ENCODE measurements at regions not wholly inside any gene's neighbourhood (a gene's known extent, or its start where the extent isn't known, plus 50 kb on each side); places are given as distances from the start of the nearest gene placed in this dataset.

DNA sequence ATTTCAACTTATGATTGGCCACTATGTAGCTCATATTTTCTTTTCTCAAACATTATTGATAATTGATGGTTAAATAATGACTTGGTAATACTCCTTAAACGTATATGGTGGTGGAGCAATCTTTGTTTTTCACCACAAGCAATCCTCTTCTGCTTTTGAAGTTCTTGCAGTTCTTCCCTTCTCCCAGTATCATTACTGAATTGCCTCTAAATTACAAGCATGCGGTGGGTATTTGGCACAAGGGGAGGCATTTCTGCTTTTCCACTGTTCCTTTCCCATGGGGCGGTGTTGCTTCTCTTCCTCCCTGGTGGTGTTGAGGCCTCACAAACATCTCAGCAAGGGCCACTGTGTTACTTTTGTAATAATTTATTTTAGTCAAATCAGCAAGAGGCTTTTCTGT, 234.4 kb upstream of the RXFP2 start:
- DNase-seq (ENCODE audit: low read depth, low spot score) = no peak

DNA sequence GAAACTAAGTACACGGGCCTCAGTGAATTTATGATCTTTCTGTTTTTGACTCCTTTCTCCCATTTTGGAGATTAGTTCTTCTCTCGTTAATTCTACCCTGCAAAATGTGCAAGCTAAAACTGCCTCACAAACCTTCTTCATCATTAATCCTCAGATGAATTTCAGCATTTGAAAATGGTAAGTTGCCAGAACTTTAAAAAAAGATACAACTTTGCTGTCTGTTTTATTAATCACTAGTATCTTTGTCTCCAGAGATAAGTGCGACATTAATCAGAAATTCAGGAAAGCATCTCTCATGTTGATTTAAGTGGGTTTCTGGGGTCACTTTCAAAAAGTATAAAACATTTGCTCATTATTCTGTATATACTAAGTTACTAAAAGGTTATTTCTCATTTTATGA, 227.0 kb upstream of the RXFP2 start:
- Histone ChIP-seq H3K79me2 (ENCODE audit: control insufficient read depth, insufficient read depth, low read length) (no peaks in the 10 kb centered on the region), H3K9me1 (ENCODE audit: control insufficient read depth, extremely low read depth, insufficient read depth, low read length) (no peaks in the 10 kb centered on the region), H3K4me2 (ENCODE audit: control insufficient read depth, extremely low read depth, insufficient read depth, low read depth, low read length) (no peak overlapping the region), H4K20me1 (ENCODE audit: control insufficient read depth, extremely low read depth, insufficient read depth, low read length) (no peaks in the 10 kb centered on the region), H3K9me3 (ENCODE audit: control insufficient read depth, low read depth, low read length) (no peaks in the 10 kb centered on the region), H3K4me3 (ENCODE audit: control insufficient read depth in 2 of 3, extremely low read depth in 1 of 3, insufficient read depth in 2 of 3, low read depth in 1 of 3, low read length in 3 of 3) (no peak overlapping the region), H3K27ac (ENCODE audit: control insufficient read depth, insufficient read depth, low read length) (no peak overlapping the region), H2AFZ (ENCODE audit: control insufficient read depth, low read length) (no peak overlapping the region), H3K27me3 (ENCODE audit: control insufficient read depth, extremely low read depth, insufficient read depth, low read length) (no peaks in the 10 kb centered on the region), H3K4me1 (ENCODE audit: control insufficient read depth, extremely low read depth, insufficient read depth, low read length) (no peaks in the 10 kb centered on the region), H3K36me3 (ENCODE audit: control insufficient read depth in 2 of 2, extremely low read depth in 1 of 2, insufficient read depth in 2 of 2, low read length in 2 of 2) (no peaks in the 10 kb centered on the region), H3K9ac (ENCODE audit: control insufficient read depth, extremely low read depth, insufficient read depth, low read length) (no peak overlapping the region)
- DNase-seq (ENCODE audit: low read depth, low spot score) (no peak), FAIRE-seq (no peak)
- dilution Hi-C loops (cut with MboI; ENCODE audit: extremely low pct_ligation_motif_present, low sequenced_read_pairs) = no loop called here
- TF ChIP-seq, protein P1, sequence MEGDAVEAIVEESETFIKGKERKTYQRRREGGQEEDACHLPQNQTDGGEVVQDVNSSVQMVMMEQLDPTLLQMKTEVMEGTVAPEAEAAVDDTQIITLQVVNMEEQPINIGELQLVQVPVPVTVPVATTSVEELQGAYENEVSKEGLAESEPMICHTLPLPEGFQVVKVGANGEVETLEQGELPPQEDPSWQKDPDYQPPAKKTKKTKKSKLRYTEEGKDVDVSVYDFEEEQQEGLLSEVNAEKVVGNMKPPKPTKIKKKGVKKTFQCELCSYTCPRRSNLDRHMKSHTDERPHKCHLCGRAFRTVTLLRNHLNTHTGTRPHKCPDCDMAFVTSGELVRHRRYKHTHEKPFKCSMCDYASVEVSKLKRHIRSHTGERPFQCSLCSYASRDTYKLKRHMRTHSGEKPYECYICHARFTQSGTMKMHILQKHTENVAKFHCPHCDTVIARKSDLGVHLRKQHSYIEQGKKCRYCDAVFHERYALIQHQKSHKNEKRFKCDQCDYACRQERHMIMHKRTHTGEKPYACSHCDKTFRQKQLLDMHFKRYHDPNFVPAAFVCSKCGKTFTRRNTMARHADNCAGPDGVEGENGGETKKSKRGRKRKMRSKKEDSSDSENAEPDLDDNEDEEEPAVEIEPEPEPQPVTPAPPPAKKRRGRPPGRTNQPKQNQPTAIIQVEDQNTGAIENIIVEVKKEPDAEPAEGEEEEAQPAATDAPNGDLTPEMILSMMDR (optimal IDR thresholded peaks at IDR 0.05 in 1 of 3, IDR thresholded peaks at IDR 0.05 in 1 of 3, conservative IDR thresholded peaks at IDR 0.05 in 1 of 3; ENCODE audit: extremely low read depth in 1 of 3, insufficient read depth in 2 of 3, low read length in 3 of 3) = no peak
- TF ChIP-seq EZH2 (IDR thresholded peaks at IDR 0.05; ENCODE audit: low read length) = no peak

More for the DNA sequence above, 234.4 kb upstream of the RXFP2 start:
- FAIRE-seq = no peak
- no peak overlapping the region for H3K27ac ChIP-seq (ENCODE audit: control insufficient read depth, insufficient read depth, low read length)
- no peaks in the 10 kb centered on the region for H3K36me3 ChIP-seq (ENCODE audit: control insufficient read depth in 2 of 2, extremely low read depth in 1 of 2, insufficient read depth in 2 of 2, low read length in 2 of 2)
- H3K27me3 ChIP-seq (ENCODE audit: control insufficient read depth, extremely low read depth, insufficient read depth, low read length) = no peaks in the 10 kb centered on the region
- no peaks in the 10 kb centered on the region for H3K79me2 ChIP-seq (ENCODE audit: control insufficient read depth, insufficient read depth, low read length)
- H3K9me3 ChIP-seq (ENCODE audit: control insufficient read depth, low read depth, low read length) = no peaks in the 10 kb centered on the region
- no peak overlapping the region for H3K4me2 ChIP-seq (ENCODE audit: control insufficient read depth, extremely low read depth, insufficient read depth, low read depth, low read length)
- H3K4me1 ChIP-seq (ENCODE audit: control insufficient read depth, extremely low read depth, insufficient read depth, low read length) = no peaks in the 10 kb centered on the region
- TF ChIP-seq, protein P1 (optimal IDR thresholded peaks at IDR 0.05 in 1 of 3, IDR thresholded peaks at IDR 0.05 in 1 of 3, conservative IDR thresholded peaks at IDR 0.05 in 1 of 3; ENCODE audit: extremely low read depth in 1 of 3, insufficient read depth in 2 of 3, low read length in 3 of 3) = no peak
- no peak for TF ChIP-seq EZH2 (IDR thresholded peaks at IDR 0.05; ENCODE audit: low read length)
- H3K9me1 ChIP-seq (ENCODE audit: control insufficient read depth, extremely low read depth, insufficient read depth, low read length) = no peaks in the 10 kb centered on the region
- no peak overlapping the region for H3K9ac ChIP-seq (ENCODE audit: control insufficient read depth, extremely low read depth, insufficient read depth, low read length)
- dilution Hi-C loops (cut with MboI; ENCODE audit: extremely low pct_ligation_motif_present, low sequenced_read_pairs) = no loop called here
- H4K20me1 ChIP-seq (ENCODE audit: control insufficient read depth, extremely low read depth, insufficient read depth, low read length) = no peaks in the 10 kb centered on the region
- no peak overlapping the region for H2AFZ ChIP-seq (ENCODE audit: control insufficient read depth, low read length)
- no peak overlapping the region for H3K4me3 ChIP-seq (ENCODE audit: control insufficient read depth in 2 of 3, extremely low read depth in 1 of 3, insufficient read depth in 2 of 3, low read depth in 1 of 3, low read length in 3 of 3)

Data from keratinocyte (primary cell).